ENCODE measurements at regions not wholly inside any gene's neighbourhood (a gene's known extent, or its start where the extent isn't known, plus 50 kb on each side); places are given as distances from the start of the nearest gene placed in this dataset.

- no peak for TF ChIP-seq CTCF (IDR thresholded peaks at IDR 0.05)
- no peak for TF ChIP-seq POLR2A (IDR thresholded peaks at IDR 0.05)
- TF ChIP-seq POLR2AphosphoS5 (IDR thresholded peaks at IDR 0.05): no peak
Measured at GRCh38 chr9:88810826-88811225, 180.4 kb upstream of the S1PR3 start.
